K562 (cell line): ENCODE measurements at regions not wholly inside any gene's neighbourhood (a gene's known extent, or its start where the extent isn't known, plus 50 kb on each side); places are given as distances from the start of the nearest gene placed in this dataset.

Source experiments
- ATAC-seq: fragments of 200-7000 bp; cut with Tn5 transposase; 3 replicates; pipeline ENCODE4 v1.9.1; 2020; ENCODE audit warnings: moderate library complexity
- BruUV-seq: library from RNA; stranded (reverse); fragments of 400-500 nt; replicated peaks from 2 replicates; lab custom pipeline; 2021; lab: Mats Ljungman, UMichigan
- CTCF ChIA-PET: fragments of 300-600 bp; formaldehyde crosslinking; extraction: SDS; loops from one replicate; lab custom pipeline; 2021; ENCODE audit warnings: low intra/inter-chr PET ratio; lab: Yijun Ruan, JAX
- POLR2A ChIA-PET: fragments of 300-600, 350-650 bp; sonication (Branson Sonifier 250); formaldehyde crosslinking; extraction: SDS; loops from one replicate; lab custom pipeline; 2021; ENCODE audit warnings: antibody characterized with exemption, inconsistent platforms; lab: Yijun Ruan, JAX
- DNase-seq, 4 experiments: peaks; one replicate each; pipeline versions ENCODE4 v3.0.0 to v3.0.0-alpha.2; 2011 to 2018; ENCODE audit warnings: low spot score in 3 of 4, mixed read lengths in 3 of 4; ENCODE audit errors: extremely low read depth in 1 of 4
- FAIRE-seq: peaks from 2 replicates; lab custom pipeline; 2011; peaks lifted over from hg19 to GRCh38; lab: Jason Lieb, UNC
- H2AFZ ChIP-seq: 2 replicates; pipeline ENCODE4 v1.6.0; 2011; ENCODE audit warnings: low read depth, low read length, control low read depth, inconsistent platforms
- H3K27ac ChIP-seq: fragments of 200-600 bp; 3 replicates; pipeline ENCODE4 v1.8.0; 2011; ENCODE audit warnings: low read depth, mild to moderate bottlenecking, control low read depth, inconsistent platforms, low read length, moderate library complexity, mixed read lengths; ENCODE audit errors: extremely low read depth
- H3K27me3 ChIP-seq, 2 experiments: fragments of 300-600 bp in 1 of 2; 2 replicates in 1 of 2; 3 replicates in 1 of 2; pipeline versions ENCODE4 v1.6.0 to v1.8.0; 2011; ENCODE audit warnings: inconsistent platforms in 2 of 2, low read length in 2 of 2, mild to moderate bottlenecking in 1 of 2, mixed read lengths in 1 of 2, moderate library complexity in 1 of 2; ENCODE audit not compliant: control insufficient read depth in 2 of 2, insufficient read depth in 2 of 2
- H3K36me3 ChIP-seq: fragments of 300-600 bp; 3 replicates; pipeline ENCODE4 v1.8.0; 2011; ENCODE audit warnings: mild to moderate bottlenecking, low read length, inconsistent platforms; ENCODE audit not compliant: control insufficient read depth, insufficient read depth
- H3K4me1 ChIP-seq, 2 experiments: fragments of 200-600 bp in 1 of 2; replicated peaks in 1 of 2; 2 replicates in 1 of 2; 3 replicates in 1 of 2; pipeline versions ENCODE4 v1.5.1 to v1.8.0; 2011; ENCODE audit warnings: inconsistent platforms in 2 of 2, low read length in 2 of 2, mild to moderate bottlenecking in 1 of 2, mixed read lengths in 1 of 2, moderate library complexity in 1 of 2; ENCODE audit not compliant: control insufficient read depth in 2 of 2, insufficient read depth in 2 of 2
- H3K4me2 ChIP-seq: 2 replicates; pipeline ENCODE4 v1.6.1; 2011; ENCODE audit warnings: low read length, control low read depth, inconsistent platforms, mixed read lengths; ENCODE audit not compliant: insufficient read depth
- H3K4me3 ChIP-seq: fragments of 200-600 bp; sonication (generic), shearing (Covaris generic); 2 replicates; pipeline ENCODE4 v1.5.1; 2016; ENCODE audit warnings: control low read depth, inconsistent platforms
- H3K79me2 ChIP-seq: fragments of 200-600 bp; 3 replicates; pipeline ENCODE4 v1.8.0; 2011; ENCODE audit warnings: low read length, inconsistent platforms; ENCODE audit not compliant: control insufficient read depth, insufficient read depth
- H3K9ac ChIP-seq, 2 experiments: 2 replicates each; pipeline versions ENCODE4 v1.6.0 to v1.6.1; 2011; ENCODE audit warnings: low read depth in 2 of 2, low read length in 2 of 2, control low read depth in 1 of 2, inconsistent platforms in 1 of 2, mild to moderate bottlenecking in 1 of 2, mixed read lengths in 1 of 2; ENCODE audit not compliant: insufficient read depth in 1 of 2
- H3K9me1 ChIP-seq: one replicate; pipeline ENCODE4 v1.6.0; 2011; ENCODE audit warnings: inconsistent platforms, mild to moderate bottlenecking, low read length, moderate library complexity; ENCODE audit not compliant: control insufficient read depth, insufficient read depth
- H3K9me3 ChIP-seq: replicated peaks from 2 replicates; pipeline ENCODE4 v1.5.1; 2011; ENCODE audit warnings: low read depth, low read length, inconsistent platforms; ENCODE audit not compliant: control insufficient read depth, insufficient read depth
- H4K20me1 ChIP-seq: replicated peaks from 2 replicates; pipeline ENCODE4 v1.6.1; 2011; ENCODE audit warnings: low read length, inconsistent platforms, mixed read lengths; ENCODE audit not compliant: control insufficient read depth, insufficient read depth
- BHLHE40 ChIP-seq: IDR thresholded peaks from 2 replicates; pipeline ENCODE4 v1.6.1; 2011; ENCODE audit warnings: low read length, improper control_type of control experiment
- E2F4 ChIP-seq: sonication (generic); formaldehyde crosslinking; IDR thresholded peaks from 2 replicates; pipeline ENCODE4 v1.8.0; 2022; ENCODE audit warnings: mild to moderate bottlenecking, low read depth, missing genetic modification reagents
- NFE2L1 ChIP-seq: fragments of 450-650 bp; IDR thresholded peaks from 2 replicates; pipeline ENCODE4 v1.6.1; 2016; ENCODE audit warnings: missing genetic modification characterization, low read depth, mild to moderate bottlenecking, missing compliant biosample characterization, moderate library complexity, borderline replicate concordance
- RAD21 ChIP-seq, 2 experiments: fragments of 250-450 bp in 1 of 2; fragments of 450-650 bp in 1 of 2; sonication (Bioruptor Pico) in 1 of 2; formaldehyde crosslinking in 1 of 2; IDR thresholded peaks in 1 of 2; conservative IDR thresholded peaks in 1 of 2; 2 replicates each; pipeline versions ENCODE4 v1.4.0 to v1.8.0; 2020 to 2022; ENCODE audit warnings: mild to moderate bottlenecking in 2 of 2, moderate library complexity in 1 of 2
- ZNF436 ChIP-seq: fragments of 250-450, 450-650 bp; sonication (Bioruptor Pico); formaldehyde crosslinking; IDR thresholded peaks from 2 replicates; pipeline ENCODE4 v1.7.0; 2020; ENCODE audit warnings: mild to moderate bottlenecking
- ZNF696 ChIP-seq: fragments of 250-450 bp; sonication (Bioruptor Pico); conservative IDR thresholded peaks from 2 replicates; pipeline ENCODE4 v1.4.0; 2020; ENCODE audit warnings: mild to moderate bottlenecking, moderate library complexity
- in situ Hi-C: fragments of 300-500 bp; cut with MboI; formaldehyde crosslinking; loops from 4 replicates; pipeline ENCODE4 v1.15.0; 2018; ENCODE audit warnings: inconsistent platforms, mixed read lengths
- intact Hi-C: fragments of 100-400 bp; cut with micrococcal nuclease; formaldehyde crosslinking; loops from 2 replicates; pipeline ENCODE4 v1.14.2; 2022
- TF ChIP-seq, protein P1 (sequence below), 2 experiments: fragments of 450-650 bp in 1 of 2; sonication (generic) in 1 of 2; formaldehyde crosslinking in 1 of 2; IDR thresholded peaks in 1 of 2; conservative IDR thresholded peaks in 1 of 2; 2 replicates each; pipeline versions ENCODE4 v1.6.1 to v1.8.1; 2016 to 2023; ENCODE audit warnings: mild to moderate bottlenecking in 2 of 2, moderate library complexity in 2 of 2, inconsistent platforms in 1 of 2, missing genetic modification reagents in 1 of 2

- TF ChIP-seq ZNF696: no peak
These were observed 566.4 kb upstream of the CDH11 start (continued) for GRCh38 chr16:65688301-65688700.

GRCh38 chr16:65684230-65684629 lies 562.4 kb upstream of the CDH11 start:
- in situ Hi-C loops: no loop called here
- POLR2A ChIA-PET: no interaction called here
- BruUV-seq: no TSS peak

More at GRCh38 chr16:65684230-65684629, 562.4 kb upstream of the CDH11 start:
- no peaks in the 10 kb centered on the region for H3K79me2 ChIP-seq
- H3K4me1 ChIP-seq: no peaks in the 10 kb centered on the region
- no peak overlapping the region for H3K9ac ChIP-seq
- ATAC-seq (no peak), DNase-seq (no peak), FAIRE-seq (no peak)
- no peaks in the 10 kb centered on the region for H3K27me3 ChIP-seq
- TF ChIP-seq E2F4 (CRISPR knock-in tag) (no peak), BHLHE40 (no peak), ZNF436 (CRISPR knock-in tag) (no peak), NFE2L1 (tag) (no peak), RAD21 (CRISPR knock-in tag; conservative IDR thresholded peaks at IDR 0.05 in 1 of 2, IDR thresholded peaks at IDR 0.05 in 1 of 2) (no peak)
- TF ChIP-seq, protein P1, sequence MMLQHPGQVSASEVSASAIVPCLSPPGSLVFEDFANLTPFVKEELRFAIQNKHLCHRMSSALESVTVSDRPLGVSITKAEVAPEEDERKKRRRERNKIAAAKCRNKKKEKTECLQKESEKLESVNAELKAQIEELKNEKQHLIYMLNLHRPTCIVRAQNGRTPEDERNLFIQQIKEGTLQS (IDR thresholded peaks at IDR 0.05): 0 out of 2 replicates have a peak, but pooled peaks have one; percentile 10
- TF ChIP-seq, protein P1 (CRISPR knock-in tag; conservative IDR thresholded peaks at IDR 0.05): no peak
- intact Hi-C loops: no loop called here
- no peak overlapping the region for H3K27ac ChIP-seq
- CTCF ChIA-PET: no interaction called here
- H4K20me1 ChIP-seq: no peaks in the 10 kb centered on the region
- H3K36me3 ChIP-seq: no peaks in the 10 kb centered on the region
- no peak overlapping the region for H3K4me3 ChIP-seq
- H3K4me2 ChIP-seq: no peak overlapping the region
- H3K9me3 ChIP-seq: no peaks in the 10 kb centered on the region
- no peaks in the 10 kb centered on the region for H3K9me1 ChIP-seq
- H2AFZ ChIP-seq: no peak overlapping the region
